Fibroblast of skin of back (primary cell): ENCODE measurements at regions not wholly inside any gene's neighbourhood (a gene's known extent, or its start where the extent isn't known, plus 50 kb on each side); places are given as distances from the start of the nearest gene placed in this dataset.
"Not testable (repeated sequence)": the region's sequence is repeated elsewhere in the genome, so short reads cannot be mapped to it uniquely, and the experiment has no call there.

Experiments
- DNase-seq: peaks from one replicate; pipeline ENCODE4 v3.0.0-alpha.2; 2013

- DNase-seq = peak; percentile 63
These were observed 155.8 kb upstream of the ZNF608 start for GRCh38 chr5:124902097-124902821.

GRCh38 chr5:124905256-124906130, 159.1 kb upstream of the ZNF608 start:
- DNase-seq = no peak

DNA sequence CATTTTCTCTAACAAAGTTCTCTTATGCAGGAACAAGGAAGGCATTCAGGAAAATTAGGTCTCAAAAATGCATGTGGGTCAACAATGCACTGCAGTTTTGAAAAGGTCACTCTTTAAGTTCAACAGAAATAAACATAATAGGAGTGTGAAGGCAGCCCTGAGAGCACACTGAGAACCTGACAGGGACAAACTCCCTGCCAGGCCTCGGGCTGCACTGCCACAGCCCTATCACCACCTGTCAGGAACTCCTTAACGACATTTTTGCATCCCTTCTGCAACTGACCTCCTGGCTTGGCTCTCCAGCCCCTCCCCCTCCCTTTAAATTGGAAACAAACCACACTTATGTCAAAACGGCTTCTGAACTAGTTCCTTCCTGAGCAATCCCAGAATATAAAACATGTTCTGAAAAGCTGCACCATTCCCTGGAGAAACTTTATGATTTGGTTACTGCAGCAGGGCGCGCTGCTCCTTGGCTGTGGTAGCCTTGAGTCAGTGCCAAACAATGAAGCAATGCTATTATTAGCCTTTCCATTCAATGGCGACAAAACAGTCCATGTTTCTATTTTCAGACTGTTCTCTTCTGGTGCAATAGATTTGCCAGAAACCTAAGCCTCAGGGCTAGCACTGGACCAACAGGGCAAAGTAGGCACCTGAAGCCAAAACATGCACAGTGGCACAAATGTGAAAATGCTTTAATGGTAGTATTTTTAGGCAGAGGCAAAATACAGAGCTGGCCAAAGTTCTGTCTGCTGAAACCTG, 160.1 kb upstream of the ZNF608 start:
- peak; percentile 83 for DNase-seq

DNA sequence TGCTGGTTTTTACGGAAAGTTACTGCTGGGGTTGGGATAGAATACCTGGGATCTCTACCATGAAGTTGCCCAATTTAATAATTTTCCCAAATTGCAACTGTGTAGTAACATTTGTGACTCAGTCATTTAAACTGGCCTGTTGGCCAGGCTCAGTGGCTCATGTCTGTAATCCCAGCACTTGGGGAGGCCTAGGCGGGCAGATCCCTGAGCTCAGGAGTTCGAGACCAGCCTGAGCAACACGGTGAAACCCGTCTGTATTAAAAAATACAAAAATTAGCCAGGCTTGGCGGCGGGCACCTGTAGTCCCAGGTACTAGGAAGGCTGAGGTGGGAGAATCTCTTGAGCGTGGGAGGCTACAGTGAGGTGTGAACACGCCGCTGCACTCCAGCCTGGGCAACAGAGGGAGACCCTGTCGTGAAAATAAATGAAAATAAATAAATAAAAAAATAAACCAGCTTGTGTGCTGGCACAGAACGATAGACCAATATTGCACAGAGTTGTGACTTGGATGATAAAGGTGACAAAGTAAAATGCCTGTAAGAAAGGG, 160.7 kb upstream of the ZNF608 start:
- DNase-seq = no peak

GRCh38 chr5:124908581-124909451, 162.4 kb upstream of the ZNF608 start:
- no peak for DNase-seq

DNA sequence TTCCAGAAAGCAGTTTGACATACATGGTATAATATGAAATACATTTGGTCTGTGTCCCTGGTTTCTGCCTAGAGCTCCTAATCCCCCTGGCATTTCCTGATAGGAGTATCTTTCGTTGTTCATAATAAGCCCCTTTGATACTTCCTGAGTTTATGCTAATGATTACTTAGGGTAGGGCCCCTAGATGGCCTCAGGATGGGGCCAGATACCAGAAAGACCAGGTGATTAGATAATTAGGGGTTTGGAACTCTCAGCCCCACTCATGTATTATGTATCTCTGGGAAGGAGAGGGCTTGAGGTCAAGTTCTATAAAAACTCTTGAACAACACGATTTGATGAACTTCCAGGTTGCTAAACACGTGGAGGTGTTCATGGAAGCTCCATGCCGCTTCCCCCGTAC, 163.3 kb upstream of the ZNF608 start:
- no peak for DNase-seq

GRCh38 chr5:124910354-124911016, 164.0 kb upstream of the ZNF608 start:
- no peak for DNase-seq

DNA sequence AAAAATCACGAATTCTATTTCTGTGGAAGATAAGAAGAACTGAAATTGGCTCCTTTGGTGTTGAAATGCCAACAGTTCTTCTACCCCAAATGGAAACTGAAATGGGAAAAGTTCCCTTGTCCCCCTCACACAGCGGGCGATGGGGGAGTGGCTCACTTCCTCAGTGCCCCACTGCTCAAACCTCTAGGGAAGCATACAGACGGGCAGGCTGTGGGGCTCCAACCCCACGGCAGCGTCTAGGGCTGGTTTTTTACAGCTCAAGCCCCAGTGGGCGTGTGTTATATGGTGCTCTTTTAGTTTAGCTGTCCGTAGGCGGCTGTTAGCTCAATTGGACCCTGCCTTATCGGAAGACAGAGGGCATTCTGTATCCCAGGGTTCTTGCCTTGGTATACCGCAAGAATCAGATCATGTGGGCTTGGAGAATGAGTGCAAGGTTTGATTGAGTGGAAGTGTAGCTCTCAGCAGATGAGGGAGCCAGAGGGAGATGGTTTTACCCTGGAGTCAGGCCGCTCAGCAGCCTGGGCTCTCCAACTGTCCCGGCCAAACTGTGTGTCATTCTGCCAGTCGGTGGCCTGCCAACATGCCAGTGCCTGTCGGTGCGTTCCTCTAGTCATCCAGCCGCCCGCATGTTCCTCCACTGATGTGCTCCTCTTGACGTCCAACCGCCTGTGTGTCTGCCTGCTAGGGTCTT, 166.3 kb upstream of the ZNF608 start:
- no peak for DNase-seq

- DNase-seq = no peak
These were observed 166.9 kb upstream of the ZNF608 start for GRCh38 chr5:124913329-124913653.

DNA sequence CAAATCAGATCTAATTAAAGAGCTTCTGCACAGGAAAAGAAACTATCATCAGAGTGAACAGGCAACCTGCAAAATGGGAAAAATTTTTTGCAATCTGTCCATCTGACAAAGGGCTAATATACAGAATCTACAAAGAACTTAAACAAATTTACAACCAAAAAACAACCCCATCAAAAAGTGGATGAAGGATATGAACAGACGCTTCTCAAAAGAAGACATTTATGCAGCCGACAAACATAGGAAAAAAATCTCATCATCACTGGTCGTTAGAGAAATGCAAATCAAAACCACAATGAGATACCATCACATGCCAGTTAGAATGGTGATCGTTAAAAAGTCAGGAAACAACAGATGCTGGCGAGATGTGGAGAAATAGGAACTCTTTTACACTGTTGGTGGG, 169.9 kb upstream of the ZNF608 start:
- not testable (repeated sequence) for DNase-seq

DNA sequence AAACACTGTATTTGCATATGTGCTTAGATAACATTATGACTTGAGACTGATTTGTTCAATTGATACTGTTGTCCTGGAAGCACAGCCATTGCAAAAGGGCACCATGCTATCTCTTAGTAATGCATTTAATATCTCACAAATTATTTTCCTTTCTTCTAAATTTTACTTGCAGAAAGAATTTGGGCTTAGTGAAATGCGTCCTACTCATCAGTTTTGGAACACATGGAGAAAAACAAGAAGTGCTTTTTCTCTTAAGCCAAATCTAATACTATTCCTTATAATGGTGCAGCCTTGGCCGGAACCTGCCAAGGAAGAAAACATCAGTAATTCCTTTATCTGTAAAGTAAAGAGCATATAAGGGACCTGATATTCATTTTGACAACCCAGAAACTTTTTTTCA, 172.2 kb upstream of the ZNF608 start:
- no peak for DNase-seq

DNA sequence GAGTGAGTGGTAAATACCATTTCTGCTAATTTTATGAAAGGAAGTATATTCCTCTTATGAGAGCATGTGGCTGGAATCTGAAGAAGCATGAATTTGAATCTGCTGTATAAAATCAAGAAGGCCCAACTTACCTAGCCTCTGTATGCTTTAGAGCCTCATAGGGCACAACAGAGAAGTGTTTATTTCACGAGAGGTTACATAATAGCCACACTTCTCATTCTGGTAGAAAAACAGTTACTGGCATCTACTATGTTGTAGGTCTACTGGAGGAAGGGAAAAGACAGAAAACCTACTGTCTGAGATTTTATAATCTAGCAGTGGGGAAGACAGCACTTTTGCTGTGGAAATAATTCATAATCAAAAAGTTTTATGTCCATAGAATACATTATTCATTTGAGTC, 172.6 kb upstream of the ZNF608 start:
- no peak for DNase-seq

GRCh38 chr5:124919747-124920525, 173.5 kb upstream of the ZNF608 start:
- DNase-seq = no peak

DNA sequence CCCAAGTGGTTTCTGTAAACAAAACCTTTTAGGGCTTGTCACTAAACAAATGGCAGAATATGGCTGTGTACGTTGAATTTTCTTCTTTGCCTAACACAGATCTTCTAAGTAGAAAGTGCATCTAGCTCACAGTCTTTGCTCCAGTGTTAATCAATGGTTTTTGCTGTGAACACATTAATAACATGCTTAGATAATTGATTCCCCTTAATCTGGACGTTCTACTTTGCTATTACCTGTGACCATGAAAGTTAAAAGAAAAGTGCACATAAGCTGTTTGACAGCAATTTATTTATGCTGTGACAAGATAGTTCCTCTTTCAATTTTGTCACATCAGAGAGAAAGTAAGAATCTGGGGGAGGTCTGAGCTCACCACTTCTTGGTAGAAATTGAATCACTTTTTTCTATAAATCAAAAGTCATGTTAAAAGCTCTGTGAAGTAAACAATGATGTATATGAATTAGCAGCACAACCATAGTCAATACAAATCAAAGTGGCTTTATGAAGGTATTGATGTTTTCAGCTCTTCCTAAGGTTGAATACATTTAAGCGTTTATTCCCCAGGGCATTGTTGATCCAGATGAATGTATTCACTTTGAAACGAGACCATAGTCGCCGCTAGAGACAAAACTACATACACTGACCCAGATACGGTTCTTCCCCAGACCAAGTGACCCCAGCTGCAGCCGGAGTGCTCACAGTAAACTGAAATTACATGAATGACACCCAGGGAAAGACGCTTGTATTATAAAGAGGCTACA, 174.6 kb upstream of the ZNF608 start:
- no peak for DNase-seq

DNA sequence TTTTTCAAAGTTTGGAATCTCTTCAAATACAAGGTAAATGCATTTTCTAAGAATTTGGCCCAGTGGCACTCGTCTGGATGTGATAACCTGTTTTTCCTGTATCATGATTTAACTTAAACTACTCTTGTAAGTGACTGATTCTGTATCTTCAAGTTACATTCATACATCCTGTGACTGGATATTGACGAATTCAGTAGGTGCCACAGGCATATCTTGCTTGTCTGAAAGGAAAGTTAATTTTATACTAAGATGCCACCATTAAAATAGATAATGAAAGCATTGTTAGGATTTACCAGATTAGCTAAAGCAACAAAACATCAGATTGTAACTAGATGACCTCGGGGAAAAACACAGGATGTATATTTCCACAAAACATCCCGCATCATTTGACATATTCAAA, 175.3 kb upstream of the ZNF608 start:
- DNase-seq = no peak

- no peak for DNase-seq
These were observed 176.0 kb upstream of the ZNF608 start for GRCh38 chr5:124922255-124922975.

DNA sequence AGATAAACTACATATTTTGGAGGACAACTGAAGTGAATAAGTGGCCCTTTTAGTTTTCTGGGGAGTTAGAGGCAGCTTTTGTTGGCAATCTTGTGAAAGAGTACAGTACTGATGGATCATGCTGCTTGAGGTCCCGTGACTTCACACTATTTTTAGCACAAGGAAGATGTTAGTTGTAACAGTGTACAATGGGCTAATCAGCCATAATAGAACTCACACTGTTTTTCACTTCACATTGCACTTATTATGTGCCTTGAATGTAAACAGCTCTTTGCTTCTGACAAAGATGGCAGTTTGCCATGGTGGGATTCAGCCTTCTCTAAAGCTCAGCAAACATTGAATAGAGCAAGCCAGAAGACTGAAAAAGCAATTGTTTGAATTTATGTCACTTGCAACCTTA, 176.7 kb upstream of the ZNF608 start:
- DNase-seq = peak; percentile 3

DNA sequence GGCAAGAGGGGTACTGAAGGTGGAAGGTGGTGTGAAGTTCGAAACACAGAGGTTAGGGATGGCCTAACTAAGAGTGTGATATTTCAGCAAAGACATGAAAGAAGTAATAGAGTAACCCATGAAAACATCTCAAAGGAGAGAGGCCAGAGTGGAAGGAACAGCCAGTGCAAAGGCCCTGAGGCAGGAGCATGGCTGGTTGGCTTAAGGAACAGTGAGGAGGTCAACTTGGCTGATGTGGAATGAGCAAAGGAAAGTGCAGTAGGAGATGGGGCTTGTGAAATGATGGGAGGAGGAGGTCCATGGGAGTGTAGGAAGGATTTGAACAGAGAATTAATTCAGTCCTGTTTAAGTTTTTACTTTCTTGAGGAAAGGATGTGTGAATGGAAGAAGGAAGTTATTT, 178.3 kb upstream of the ZNF608 start:
- no peak for DNase-seq

DNA sequence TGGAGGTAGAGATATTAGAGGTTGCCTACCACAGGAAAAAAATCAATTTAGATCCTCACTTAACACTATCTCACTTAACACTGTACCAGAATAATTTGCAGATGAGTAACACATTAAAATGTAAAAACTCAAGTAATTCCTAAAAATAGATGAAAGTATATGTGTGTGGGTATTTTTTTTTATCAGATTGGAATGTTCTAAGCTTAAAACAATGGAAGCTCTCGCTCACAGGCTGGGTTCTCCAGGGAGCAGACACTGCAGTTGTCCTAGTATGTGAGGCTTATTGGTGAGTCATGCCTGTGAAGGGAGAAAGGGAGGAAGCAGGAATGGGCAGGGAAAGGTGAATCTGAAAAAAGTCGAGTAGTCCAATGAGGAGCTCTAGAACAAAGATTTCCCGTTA, 181.3 kb upstream of the ZNF608 start:
- DNase-seq = peak; percentile 92
